Activated naive CD8-positive, alpha-beta T cell treated with anti-CD3 and anti-CD28 coated beads, Interleukin-2, amount 50 U/mL, for 16 hours (primary cell): ENCODE measurements at regions not wholly inside any gene's neighbourhood (a gene's known extent, or its start where the extent isn't known, plus 50 kb on each side); places are given as distances from the start of the nearest gene placed in this dataset.

Source experiments
- DNase-seq: peaks from one replicate; pipeline ENCODE4 v3.0.0-alpha.2; 2020; ENCODE audit warnings: low read depth, low spot score

DNA sequence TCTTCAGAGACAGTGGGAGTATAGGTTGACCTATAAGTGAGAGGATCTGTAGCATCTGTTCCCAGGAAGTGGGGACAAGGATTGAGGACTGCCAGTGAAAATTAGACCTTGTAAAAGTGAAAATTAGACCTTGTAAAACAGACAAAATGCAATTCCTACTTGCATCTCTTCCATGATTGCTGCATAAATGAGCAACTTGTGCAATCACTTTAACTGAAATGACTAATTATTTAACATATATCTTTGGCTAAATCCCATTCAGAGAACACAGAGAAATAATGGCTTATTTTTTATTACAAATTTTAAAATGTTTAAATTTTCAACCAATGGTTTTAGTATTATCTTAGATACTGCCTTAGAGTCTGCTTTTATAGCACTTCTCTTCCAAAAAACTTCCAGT, 67.2 kb upstream of the NABP1 start:
- no peak for DNase-seq

DNA sequence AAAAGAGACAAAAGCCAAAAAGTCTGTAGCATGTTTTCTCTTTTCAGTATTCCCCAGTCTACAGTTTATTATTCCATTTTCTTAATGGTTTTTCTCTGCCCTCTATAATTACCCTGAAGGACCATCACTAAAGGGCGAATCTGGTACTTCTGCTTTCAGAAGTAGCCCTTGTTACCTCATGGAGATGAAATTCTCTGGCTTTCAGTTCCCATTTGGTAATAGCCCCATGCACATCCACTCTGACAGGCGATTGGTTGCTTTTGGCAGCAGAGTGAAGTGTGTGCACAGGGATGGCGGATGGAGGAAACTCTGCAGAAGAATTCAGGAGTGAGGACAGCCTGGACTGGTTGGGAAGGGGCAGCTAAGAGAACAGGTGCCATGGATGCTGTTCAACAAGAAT, 66.3 kb upstream of the NABP1 start:
- no peak for DNase-seq

DNA sequence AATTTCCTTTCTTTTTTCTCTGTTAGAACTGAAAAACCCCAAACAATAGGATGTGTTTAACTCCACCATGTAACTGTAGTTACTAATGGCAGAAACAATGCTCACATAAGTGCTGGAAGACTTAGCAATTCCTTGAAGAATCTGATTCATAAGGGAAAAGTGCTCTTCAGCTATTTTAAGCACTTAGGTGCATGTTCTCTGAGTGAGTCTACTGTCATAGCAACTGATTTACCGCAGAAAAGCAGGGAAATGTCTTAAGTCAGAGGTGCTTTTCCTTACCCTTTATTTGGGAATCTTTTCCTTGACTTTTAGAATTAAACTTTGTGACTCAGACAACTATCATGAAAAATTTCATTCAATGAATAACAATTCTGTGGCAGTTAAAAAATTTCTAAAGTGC, 65.4 kb upstream of the NABP1 start:
- DNase-seq, result no peak

DNA sequence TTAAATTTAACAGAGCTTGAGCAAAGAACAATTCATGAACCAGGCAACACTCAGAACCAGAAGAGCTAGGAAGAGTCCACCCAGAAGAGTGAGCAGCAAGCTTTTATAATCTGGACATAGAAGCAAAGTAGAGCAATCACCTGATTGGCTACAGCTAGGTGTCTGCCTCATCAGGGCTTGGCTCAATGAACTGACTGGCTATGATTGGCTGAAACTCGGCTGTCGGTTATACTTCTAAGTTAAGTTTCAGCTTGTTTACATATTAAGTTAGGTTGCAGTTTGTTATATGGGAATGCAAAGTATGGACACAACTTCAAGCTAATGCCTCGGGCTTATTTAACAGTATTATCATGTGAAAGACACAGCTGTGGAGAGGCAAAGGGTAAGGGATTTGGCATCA, 63.2 kb upstream of the NABP1 start:
- no peak for DNase-seq

DNA sequence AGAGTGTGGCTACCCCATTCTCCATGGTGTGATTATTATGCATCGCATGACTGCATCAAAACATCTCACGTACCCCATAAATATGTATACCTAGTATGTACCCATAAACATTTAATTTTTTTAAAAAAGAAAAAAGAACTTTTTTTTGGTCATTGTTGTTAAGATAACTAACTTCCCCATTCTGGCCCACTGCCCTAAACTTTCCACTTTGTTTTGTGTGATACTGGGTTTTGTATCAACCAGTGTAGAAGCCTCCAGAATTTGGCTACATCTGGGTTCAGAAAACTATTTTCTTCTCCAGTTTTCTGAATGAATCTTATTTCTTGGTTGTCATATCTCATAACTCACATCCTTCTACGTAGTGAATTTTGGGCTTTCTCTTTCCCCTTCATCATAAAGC, 62.3 kb upstream of the NABP1 start:
- DNase-seq, result no peak

DNA sequence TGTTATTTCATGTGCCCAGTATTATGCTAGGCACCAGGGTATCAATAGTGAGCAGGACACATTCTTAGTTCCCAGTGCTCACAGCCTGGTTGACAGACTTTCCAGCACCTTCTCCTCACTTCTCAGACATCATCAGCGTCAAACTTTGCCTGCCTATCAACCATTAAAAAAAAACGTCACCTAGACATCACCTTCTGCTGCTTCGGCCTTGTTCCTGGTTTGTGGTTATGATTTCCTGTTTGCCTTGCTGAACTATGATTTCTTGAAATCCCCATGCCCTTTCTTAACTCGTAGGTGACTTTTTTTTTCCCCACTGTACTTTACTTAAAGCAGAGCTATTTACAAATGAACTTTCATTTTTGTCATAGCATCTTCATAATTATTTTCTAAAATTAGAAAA, 60.4 kb upstream of the NABP1 start:
- no peak for DNase-seq

DNA sequence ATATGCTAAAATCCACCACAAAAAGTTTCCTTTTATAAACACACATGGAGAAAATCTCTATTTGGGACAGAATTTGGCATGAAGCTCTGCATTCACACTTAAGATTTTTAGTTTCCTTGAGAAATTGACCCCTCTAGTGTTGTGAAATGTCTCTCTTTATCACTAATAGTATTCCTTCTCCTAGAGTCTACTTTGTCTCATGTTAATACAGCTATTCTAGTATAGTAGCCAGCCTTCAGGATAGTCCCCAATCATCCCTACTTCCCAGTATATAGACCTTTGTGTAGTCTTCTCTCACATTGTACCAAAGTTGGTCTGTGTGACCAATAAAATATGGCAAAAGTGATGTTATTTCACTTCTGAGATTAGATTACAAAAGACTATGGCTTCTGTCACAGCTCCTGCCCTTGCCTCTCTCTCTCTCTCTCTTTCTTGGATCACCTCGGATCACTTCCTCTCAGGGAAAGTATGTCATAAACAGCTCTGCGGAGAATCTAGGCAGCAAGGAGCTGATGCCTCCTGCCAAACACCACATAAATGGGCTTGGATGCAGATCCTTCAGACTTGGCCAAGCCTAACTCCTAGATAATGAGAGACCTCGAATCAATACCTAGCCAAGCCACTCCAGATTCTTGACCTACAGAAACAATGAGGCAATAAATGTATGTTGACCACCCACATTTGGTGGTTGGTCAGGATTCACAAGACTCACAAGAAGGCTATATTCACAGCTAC, 59.7 kb upstream of the NABP1 start:
- DNase-seq, result no peak

DNA sequence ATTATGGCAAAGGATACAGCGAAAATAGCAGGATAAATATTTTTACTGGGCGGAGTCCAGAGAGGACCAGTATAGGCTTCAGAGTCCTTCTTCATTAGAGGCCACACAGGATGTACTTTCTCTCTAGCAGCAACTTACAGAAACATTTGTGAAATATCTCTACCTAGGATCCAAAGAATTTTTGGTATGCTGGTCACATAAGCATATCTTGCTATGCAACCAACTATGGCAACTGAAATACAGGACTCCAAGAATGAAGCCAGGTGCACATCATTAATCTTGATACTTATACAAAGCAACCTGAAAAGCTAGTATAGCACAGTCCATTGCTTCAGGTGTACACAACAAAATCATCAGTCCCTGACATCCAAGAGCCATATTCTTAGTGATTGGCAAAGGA, 59.1 kb upstream of the NABP1 start:
- DNase-seq, result no peak

DNA sequence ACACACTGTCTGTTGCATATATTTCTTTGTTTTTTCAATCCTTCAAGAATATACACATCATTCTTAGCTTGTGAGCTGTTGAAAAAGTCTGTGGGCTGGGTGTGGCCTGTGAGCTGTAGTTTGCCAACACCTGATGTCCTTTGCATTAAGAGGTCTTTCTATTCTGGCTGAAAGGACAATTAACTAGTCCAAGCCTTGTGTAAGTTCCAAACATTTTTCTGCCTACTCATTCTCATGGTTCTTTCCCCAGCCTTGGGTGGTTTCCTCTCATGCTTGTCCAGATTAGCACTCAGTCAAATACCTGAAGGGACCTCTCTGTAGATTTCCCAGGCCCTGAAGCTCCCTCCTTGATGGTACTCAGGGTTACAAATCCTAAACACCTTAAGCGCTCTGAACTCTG, 57.8 kb upstream of the NABP1 start:
- DNase-seq, result no peak

DNA sequence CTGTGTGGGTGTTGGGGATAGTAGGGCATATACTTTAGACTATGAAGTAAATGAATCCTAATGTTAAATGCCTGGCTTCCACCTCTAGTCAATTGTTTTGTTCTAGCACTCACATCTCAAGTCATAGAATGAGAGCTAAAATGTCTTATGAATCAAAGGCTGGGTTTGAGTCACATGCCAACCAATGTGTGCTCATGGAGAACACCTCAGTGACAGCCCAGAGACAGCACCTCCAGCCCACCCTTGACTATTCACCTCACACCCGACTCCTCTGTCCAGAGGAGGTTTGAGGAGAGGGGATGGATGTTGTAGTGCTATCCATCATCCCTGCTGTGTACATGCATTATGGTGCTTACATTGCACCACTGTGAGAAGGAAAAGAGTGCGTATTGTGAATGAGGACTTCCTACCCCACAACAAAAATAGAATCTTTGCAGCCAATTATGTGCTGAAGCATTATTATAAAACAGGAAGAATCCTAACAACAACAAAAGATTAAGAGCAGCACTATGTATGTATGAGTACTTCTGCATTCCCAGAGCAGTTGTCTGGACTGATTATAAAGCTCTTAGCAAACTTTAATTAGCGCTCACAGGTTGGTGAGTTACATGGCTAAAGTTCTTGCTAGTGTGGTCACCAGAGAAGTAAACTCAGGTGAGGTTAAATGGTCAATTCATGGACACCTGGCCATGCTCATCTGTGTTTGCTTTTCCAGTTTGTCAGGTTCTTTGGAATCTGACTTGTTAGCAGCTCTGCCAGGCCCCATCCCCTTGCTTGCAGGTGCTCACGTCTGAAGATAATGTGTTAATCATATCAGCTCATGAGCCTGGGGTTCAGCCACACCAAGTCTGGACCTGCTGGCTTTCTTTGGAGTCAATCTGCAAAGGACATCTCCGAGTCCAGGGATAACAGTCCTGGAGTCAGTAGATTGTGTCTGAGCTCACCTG, 55.3 kb upstream of the NABP1 start:
- no peak for DNase-seq

DNA sequence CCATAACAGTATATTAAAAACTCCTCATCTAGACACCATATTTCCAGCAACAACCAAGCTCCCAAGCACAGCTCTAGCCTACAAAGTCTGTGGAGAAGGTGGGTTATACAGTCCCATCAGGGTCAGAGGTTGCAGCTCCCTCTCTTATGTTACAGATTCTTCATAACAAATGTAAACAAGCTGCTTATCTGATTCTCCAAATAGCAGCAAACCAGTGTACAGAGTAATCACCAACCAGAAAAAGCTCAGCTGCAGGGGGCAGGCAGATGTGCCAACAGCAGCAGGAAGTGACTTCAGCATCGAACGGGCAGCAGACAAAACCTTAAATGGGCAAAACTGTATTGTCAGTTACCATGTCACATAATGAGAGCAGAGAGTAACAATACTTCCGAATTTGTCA, 52.9 kb upstream of the NABP1 start:
- DNase-seq, result no peak

DNA sequence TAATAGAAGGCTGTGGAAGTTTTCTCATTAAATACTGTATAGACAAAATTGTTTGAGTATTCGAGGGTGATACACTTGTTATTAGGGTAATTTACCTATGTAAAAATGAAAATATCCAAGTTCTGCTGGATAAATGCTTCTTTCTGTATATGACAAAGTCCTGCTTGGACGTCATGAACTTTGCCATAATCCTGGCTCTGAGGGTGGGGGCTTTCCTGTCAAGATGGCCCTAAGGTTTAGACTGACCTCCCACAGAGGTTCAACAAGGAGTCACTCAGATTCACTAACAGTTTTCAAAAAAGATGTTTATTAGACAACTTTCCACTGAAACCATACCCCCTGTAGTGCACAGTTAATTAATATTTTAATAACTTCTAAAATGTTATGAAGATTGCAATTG, 52.5 kb upstream of the NABP1 start:
- no peak for DNase-seq

DNA sequence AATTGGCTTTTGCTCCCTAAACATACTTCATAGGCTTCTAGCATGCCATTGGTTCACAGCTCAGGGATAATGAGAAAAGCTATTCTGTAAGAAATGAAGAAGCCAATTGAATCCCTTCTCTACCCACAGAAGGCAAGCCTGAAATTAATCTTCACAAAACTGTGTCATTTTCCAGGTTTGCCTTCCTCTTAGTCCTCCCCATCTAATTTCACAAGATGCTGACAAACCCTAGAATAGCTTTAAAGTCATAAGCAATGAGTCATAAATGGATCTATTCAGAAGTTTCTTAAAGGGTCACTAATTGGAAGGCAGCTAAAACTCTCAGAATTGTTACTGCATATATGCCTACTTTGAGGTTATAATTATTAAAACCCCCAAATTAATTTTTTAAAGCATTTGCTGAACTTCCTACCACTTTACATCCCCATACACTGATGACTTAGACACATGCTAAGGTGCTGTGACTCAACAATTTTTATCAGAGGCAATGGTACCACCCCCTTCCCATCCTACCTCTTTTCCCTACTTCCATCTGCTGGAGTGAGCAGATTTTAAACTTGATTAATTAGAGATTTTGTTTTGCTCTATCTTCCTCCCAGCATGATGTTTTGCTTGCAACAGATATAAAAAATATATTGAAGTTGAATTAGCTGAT, 51.3 kb upstream of the NABP1 start:
- DNase-seq, result no peak

DNA sequence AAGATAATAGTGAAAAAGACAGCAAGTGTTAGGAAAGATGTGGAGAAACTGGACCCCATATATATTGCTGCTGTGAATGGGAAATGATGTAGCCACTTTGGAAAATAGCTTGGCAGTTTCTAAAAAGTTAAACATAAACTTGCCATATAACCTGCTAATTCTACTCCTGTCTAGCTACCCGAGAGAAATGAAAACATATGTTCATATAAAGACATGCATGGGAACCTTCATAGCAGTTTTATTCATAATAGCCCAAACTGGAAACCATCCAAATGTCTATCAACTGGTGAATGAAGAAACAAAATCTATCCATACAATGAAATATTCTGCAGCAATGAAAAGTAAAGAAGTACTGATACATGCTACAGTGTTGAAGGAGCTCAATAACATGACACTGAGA, 50.4 kb upstream of the NABP1 start:
- no peak for DNase-seq
